ENCODE measurements at regions not wholly inside any gene's neighbourhood (a gene's known extent, or its start where the extent isn't known, plus 50 kb on each side); places are given as distances from the start of the nearest gene placed in this dataset.
A peak's percentile ranks its signal among the peaks of the same experiment; 100 is the strongest.
"Not testable (repeated sequence)": the region's sequence is repeated elsewhere in the genome, so short reads cannot be mapped to it uniquely, and the experiment has no call there.

DNA sequence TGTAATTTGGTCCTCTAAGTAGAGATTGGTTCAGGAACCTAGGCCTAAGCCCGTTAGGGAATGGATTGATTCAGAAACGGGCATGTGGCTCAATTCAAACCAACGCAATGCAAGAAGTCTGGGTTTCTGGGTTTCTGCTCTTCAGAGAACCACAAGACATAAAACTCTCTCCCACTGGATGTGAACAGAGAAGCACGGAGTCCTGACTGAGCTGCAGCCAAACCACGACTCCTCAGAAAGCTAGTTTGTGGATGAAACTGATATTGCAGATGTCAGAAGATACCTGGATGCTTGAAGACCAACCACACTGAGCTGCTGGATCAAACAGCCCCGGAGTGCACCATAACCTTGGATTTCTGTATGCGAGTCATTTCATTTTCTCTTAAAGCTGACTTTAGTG is 50.0 kb downstream of the SOD2 start:
- no peak for DNase-seq

DNA sequence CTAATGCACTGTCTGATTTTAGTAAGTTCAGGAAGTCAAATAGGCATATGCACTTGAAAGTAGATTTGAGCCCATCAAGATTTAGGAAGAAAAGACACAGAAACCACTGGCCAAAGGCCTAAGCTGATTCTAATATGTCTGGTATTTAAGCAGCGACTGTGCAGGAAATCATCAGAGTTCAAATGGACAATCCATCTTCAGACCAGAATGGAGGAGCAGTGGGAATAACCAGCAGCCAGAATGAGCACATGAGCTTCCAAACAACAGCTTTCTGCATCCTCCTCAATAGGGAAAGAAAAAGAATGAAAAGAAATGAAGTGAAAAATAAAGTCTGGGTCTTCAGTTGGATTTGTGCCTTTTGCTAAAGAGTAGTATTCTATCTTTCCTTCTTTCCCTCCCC is 50.6 kb downstream of the SOD2 start:
- DNase-seq = no peak

GRCh38 chr6:159640722-159641482 is 52.1 kb downstream of the SOD2 start:
- no peak for DNase-seq

DNA sequence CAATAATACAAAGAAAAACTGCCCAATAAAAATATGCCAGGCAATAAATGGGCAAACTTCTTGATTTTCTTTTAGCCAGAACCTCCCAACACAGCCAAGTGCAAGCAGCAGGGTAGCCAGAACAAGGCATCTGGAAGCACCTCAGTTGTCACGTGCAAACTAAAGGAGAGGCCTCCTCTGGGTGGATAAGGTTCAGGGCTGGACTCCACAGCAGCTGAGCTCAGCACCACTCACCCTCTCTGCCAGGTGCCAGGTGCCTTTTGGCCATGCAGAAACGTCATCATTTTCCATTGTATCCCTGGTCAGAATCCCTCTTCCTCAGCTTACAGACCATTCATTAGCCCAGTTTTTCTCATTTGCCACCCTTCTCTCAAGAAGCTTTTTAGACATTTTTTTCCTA is 52.7 kb downstream of the SOD2 start:
- peak; percentile 33 for DNase-seq

GRCh38 chr6:159639721-159640120 is 53.3 kb downstream of the SOD2 start:
- DNase-seq = peak; percentile 46

DNA sequence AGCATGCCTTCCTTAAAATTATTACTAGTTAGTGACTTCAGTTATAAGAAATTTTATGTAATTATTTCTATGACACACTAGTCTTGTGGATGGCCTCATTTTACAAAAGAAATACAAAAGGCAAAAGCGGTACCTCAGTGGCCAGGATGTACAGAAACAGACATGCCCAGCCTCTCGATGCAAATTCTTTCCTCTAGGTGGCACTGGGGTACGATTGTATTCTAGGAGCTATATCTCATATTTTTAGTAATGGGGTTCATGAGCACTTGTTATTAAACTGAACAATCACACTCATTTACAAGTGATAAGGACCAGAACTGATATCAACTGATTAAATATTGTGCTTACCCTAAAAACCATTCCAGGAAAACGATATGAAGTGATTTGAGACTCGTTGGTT is 59.8 kb downstream of the SOD2 start:
- DNase-seq = no peak

DNA sequence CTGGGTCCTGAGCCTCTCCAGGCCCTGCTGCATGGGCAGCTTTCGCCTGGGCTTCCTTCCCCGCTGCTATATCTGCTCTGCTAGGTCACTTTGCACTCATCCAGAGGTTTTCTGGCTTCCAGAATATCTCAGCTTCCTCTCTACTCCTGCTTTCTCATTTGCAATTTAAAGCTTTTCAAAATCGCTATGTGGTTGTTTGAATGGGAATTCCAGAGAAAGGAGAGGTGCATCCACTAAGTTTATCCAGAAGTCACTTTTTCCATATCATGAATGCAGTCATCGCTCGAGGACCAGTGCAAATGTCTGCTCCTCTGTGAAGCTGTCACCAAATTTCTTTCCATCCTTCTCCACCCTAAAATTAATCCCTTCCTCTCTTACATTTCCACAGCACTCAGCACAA is 61.2 kb downstream of the SOD2 start:
- no peak for DNase-seq

GRCh38 chr6:159627939-159628338 is 65.1 kb downstream of the SOD2 start:
- DNase-seq = no peak

DNA sequence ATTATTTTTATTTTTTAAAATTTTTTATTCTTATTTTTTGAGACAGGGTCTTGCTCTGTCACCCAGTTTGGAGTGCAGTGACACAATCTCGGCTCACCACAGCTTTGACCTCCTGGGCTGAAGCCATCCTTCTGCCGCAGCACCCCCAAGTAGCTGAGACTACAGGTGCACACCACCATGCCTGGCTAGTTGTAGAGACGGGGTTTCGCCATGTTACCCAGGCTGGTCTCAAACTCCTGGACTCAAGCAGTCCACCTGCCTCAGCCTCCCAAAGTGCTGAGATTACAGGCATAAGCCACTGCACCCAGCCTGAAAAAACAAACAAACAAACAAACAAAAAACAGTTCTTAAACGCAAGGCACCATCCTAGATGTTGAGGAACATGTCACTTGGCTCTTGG is 66.5 kb downstream of the SOD2 start:
- not testable (repeated sequence) for DNase-seq

GRCh38 chr6:159623156-159623555 is 69.9 kb downstream of the SOD2 start:
- no peak for DNase-seq

GRCh38 chr6:159620947-159621346 is 72.1 kb downstream of the SOD2 start:
- DNase-seq = no peak

DNA sequence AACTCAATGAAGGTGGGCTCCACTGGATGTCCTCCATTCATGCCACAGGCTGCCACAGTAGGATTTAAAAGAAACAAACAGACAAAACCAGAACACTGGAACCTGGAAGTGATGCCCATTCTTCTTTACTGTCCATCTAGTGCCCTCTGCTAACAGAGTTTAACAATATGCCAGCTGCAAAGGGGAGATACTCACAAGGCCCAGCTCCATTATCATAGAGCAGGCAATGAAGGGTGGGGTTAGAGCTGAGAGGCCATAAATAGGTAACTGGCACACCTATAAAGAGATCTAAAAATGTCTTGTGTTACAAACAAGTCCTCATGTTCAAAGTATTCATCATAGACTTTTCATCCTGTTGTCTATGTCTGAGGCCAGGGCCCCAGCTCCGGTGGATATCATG is 75.6 kb downstream of the SOD2 start:
- DNase-seq = no peak

DNA sequence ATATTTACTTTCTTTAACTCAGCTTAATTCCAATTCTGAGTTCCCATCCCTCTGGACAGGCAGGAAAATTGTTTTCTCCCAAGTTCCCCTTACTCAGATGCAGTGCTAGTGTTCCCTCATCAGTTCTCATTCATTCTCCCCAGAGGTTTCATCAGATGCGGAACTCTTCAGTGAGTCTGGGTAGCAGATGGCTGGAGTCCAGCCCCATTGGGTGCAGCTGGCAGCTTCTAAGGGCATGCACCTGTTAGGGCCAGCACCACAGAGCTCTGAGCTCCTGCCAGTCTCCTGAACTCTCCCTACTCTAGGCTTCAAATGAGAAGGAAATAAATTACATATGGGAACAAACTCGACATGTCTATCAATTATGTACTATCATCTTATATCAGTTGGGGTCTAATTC is 76.6 kb downstream of the SOD2 start:
- DNase-seq = no peak

- DNase-seq = no peak
Observed at GRCh38 chr6:159615918-159616317, 77.1 kb downstream of the SOD2 start.

- DNase-seq = no peak
Observed at GRCh38 chr6:159610881-159611280, 82.2 kb downstream of the SOD2 start.

DNA sequence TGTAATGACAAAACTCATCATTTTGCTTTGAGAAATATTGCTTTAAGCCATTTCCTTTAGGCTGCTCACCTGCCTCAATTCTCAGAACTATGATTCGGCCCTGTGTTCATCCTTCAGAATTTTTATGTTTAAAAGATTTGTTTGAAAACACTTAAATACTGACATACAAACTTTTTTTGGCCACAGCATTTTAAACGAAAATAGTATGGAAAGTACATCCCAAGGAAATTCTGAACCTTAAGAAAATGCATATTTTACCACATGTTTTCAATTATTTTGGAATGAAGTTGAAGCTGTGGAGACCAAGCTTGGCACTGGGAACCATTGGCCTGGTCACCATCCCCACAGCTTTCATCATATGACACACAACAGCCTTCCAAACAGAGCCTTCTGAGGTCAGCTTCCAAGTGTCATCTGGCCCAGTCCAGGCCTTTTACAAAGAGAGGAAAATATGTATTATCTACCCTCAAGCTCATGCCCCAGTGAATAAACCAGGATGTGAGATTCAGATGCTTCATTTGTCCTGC is 83.3 kb downstream of the SOD2 start:
- DNase-seq = no peak

DNA sequence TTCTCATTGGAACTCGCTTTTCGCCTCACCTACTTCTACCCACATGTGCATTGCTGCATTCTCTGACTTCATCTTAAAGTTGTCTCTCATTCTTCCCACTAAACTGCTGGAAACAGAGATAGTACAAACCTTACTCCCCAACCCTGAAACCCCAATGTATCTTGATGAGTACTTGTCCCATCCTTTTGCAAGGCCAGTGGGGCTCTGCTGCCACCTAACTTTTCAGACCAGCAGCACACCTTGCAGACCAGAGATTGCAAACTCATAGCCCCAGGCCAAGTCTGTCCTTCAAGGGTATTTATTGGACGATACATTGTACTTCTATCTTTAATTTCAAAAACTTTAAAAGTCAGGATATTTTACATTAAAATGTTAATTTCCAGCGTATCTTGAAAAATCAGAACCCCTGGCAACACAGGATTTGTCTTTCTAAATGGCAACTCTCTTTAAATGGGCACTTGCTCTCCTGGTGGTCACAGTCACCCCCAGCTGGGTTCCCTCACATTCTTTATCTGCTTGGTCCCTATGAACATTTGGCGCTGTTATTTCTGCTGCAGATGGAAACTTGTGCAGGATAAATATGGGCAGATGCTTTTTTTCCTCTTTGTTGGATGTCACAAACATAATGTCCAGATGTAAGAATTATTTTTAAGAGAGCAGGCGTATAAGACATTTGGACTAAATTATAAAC is 83.9 kb downstream of the SOD2 start:
- DNase-seq = no peak

DNA sequence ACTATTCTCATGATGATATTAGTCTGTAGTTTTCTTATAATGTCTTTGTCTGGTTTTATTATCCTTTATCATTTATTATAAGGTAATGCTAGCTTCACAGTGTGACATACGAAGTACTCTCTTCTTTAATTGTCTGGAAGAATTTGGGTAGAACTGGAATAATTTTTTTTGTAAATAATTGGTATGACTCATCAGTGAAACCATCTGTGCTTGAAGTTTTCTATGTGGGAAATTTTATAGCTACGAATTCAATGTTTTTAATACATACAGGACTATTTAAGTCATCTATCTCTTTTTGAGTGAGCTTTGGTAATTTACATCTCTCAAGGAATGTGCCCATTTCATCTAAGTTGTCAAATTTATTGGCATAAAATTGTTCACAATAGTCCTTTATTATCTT is 86.3 kb downstream of the SOD2 start:
- DNase-seq = no peak

DNA sequence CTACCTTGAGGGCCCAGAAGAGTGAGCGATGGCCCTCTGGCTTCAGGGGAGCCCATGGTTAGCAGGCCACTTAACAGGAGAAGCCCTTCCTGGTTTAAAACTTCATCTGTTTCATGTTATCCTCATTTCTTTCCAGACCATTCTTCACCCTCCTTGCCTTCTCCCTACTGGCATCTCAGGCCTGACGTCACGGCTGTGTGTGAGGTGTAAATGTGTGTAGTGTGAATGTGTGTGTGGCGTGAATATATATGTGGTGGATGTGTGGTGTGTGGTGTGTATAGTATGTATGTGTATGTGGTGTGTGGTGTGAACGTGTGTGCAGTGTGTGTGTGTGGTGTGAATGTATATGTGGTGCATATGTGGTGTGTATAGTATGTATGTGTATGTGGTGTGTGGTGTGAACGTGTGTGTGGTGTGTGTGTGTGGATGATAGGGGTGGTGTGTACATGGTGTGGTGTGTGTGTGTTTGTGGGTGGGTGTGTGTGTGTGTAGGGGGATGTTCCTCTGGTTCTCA is 88.5 kb downstream of the SOD2 start:
- DNase-seq = no peak

DNA sequence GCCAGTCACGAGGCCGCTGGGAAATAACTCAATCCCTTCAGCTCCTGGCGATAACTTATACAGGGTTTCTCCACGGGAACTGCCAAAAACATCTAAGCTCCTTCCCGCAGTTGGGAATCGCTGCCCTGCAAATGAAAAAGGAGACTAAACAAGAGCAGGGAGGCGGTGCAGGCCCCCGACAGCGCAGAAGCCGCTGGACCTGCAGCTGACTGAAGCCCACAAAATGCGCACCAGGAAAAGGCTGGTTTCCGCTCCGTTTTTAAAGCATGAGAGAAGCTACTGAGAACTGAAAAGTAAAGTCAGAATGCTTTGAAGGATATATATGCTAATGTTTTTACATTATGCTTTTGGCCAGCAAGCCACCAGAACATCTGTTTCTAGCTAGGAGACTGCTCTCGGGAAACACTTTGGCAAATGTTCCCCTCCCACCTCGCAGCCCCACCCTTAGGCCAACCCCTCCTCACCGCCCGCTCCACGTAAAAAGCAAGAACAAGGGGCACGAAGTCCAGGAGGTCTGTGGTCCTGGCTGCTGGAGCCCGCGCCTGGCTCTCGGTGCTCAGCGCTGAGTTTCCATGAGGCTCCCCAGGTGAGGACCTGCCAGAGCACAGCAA is 90.5 kb downstream of the SOD2 start:
- no peak for DNase-seq

DNA sequence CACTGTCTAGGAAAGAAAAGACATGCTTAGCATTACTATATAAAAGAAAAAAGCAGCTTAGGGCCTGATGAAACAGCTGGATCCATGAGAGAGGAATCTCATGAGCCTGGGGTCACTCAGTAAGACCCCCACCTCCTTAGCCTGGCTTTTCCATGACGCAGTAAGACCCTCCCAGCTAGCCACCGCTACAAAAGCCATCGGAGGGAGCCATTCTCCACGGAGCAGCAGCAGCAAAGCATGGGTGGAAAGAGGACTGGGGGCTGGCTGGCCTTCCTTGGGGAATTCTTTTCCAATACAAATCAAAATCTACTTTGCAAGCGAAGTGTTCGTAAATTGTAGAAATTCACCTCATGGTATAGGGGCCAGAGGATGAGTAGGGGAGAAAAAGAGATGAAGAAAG is 91.8 kb downstream of the SOD2 start:
- DNase-seq = no peak

GRCh38 chr6:159595173-159595572 is 97.9 kb downstream of the SOD2 start:
- no peak for DNase-seq

GRCh38 chr6:159594750-159595117 is 98.3 kb downstream of the SOD2 start:
- DNase-seq = no peak

All from NCI-H510A treated with DMSO at 0.1 percent for 48 hours (cell line).